ENCODE measurements at regions not wholly inside any gene's neighbourhood (a gene's known extent, or its start where the extent isn't known, plus 50 kb on each side); places are given as distances from the start of the nearest gene placed in this dataset.
"Not testable (repeated sequence)": the region's sequence is repeated elsewhere in the genome, so short reads cannot be mapped to it uniquely, and the experiment has no call there.

- H3K79me2 ChIP-seq (ENCODE audit: insufficient read depth, low read length); H3K4me1 Mint-ChIP-seq; H3K36me3 Mint-ChIP-seq; H3K4me3 ChIP-seq (replicated peaks in 1 of 3; ENCODE audit: low read depth in 2 of 3, low read length in 3 of 3); H4K20me1 ChIP-seq (ENCODE audit: insufficient read depth, low read length); H3K36me3 ChIP-seq (replicated peaks in 1 of 2; ENCODE audit: control insufficient read depth in 1 of 2, insufficient read depth in 2 of 2, low read length in 2 of 2); H3K4me3 Mint-ChIP-seq; H3K27ac Mint-ChIP-seq; H3K27me3 ChIP-seq (ENCODE audit: control insufficient read depth in 2 of 2, insufficient read depth in 2 of 2, low read length in 2 of 2); H3K4me2 ChIP-seq (replicated peaks; ENCODE audit: extremely low read depth, low read length, poor library complexity, severe bottlenecking); intact Hi-C loops (cut with micrococcal nuclease); H3K9ac ChIP-seq (ENCODE audit: insufficient read depth, low read length, poor library complexity, severe bottlenecking); DNase-seq; H3K27ac ChIP-seq (ENCODE audit: low read depth in 1 of 2, low read length in 2 of 2); H3K27me3 Mint-ChIP-seq (ENCODE audit: low read depth in 3 of 3); H3K4me1 ChIP-seq (ENCODE audit: control insufficient read depth in 1 of 2, insufficient read depth in 2 of 2, low read length in 2 of 2); H2AFZ ChIP-seq (ENCODE audit: insufficient read depth, low read depth, low read length, poor library complexity, severe bottlenecking): not testable (repeated sequence)
- peaks cover 2 to 50% of the 10 kb centered on the region in 2 donors for H3K9me3 ChIP-seq (replicated peaks in 1 of 2; ENCODE audit: control insufficient read depth in 1 of 2, insufficient read depth in 1 of 2, low read length in 2 of 2)
- H3K9me3 Mint-ChIP-seq, result peaks cover 3 to 61% (median 43%) of the 10 kb centered on the region in 7 donors
- WGBS (ENCODE audit: insufficient coverage), result no CpG with 5 or more reads among the region's 1 CpG
Observed at GRCh38 chr2:90291934-90292333, 1600.5 kb downstream of the RPIA start.

- H3K4me1 ChIP-seq (ENCODE audit: control insufficient read depth in 1 of 2, insufficient read depth in 2 of 2, low read length in 2 of 2); H3K36me3 ChIP-seq (replicated peaks in 1 of 2; ENCODE audit: control insufficient read depth in 1 of 2, insufficient read depth in 2 of 2, low read length in 2 of 2); H3K27me3 Mint-ChIP-seq (ENCODE audit: low read depth in 3 of 3); H3K4me3 Mint-ChIP-seq; H3K79me2 ChIP-seq (ENCODE audit: insufficient read depth, low read length); H2AFZ ChIP-seq (ENCODE audit: insufficient read depth, low read depth, low read length, poor library complexity, severe bottlenecking); DNase-seq; H3K27ac ChIP-seq (ENCODE audit: low read depth in 1 of 2, low read length in 2 of 2); H3K9ac ChIP-seq (ENCODE audit: insufficient read depth, low read length, poor library complexity, severe bottlenecking); H3K36me3 Mint-ChIP-seq; H3K27ac Mint-ChIP-seq; H3K4me3 ChIP-seq (replicated peaks in 1 of 3; ENCODE audit: low read depth in 2 of 3, low read length in 3 of 3); intact Hi-C loops (cut with micrococcal nuclease); H3K27me3 ChIP-seq (ENCODE audit: control insufficient read depth in 2 of 2, insufficient read depth in 2 of 2, low read length in 2 of 2); H3K4me1 Mint-ChIP-seq; H3K4me2 ChIP-seq (replicated peaks; ENCODE audit: extremely low read depth, low read length, poor library complexity, severe bottlenecking); H4K20me1 ChIP-seq (ENCODE audit: insufficient read depth, low read length): not testable (repeated sequence)
- 89% methylated on average over 3 of the region's 4 CpGs for WGBS (ENCODE audit: insufficient coverage)
- peaks cover 3 to 61% (median 43%) of the 10 kb centered on the region in 7 donors for H3K9me3 Mint-ChIP-seq
- peaks cover 2 to 50% of the 10 kb centered on the region in 2 donors for H3K9me3 ChIP-seq (replicated peaks in 1 of 2; ENCODE audit: control insufficient read depth in 1 of 2, insufficient read depth in 1 of 2, low read length in 2 of 2)
Observed at GRCh38 chr2:90292451-90292850, 1601.0 kb downstream of the RPIA start.

- peaks cover 3 to 65% (median 43%) of the 10 kb centered on the region in 7 donors for H3K9me3 Mint-ChIP-seq
- H3K9ac ChIP-seq (ENCODE audit: insufficient read depth, low read length, poor library complexity, severe bottlenecking); H3K4me1 ChIP-seq (ENCODE audit: control insufficient read depth in 1 of 2, insufficient read depth in 2 of 2, low read length in 2 of 2); H3K36me3 Mint-ChIP-seq; H3K27ac Mint-ChIP-seq; H3K36me3 ChIP-seq (replicated peaks in 1 of 2; ENCODE audit: control insufficient read depth in 1 of 2, insufficient read depth in 2 of 2, low read length in 2 of 2); H2AFZ ChIP-seq (ENCODE audit: insufficient read depth, low read depth, low read length, poor library complexity, severe bottlenecking); H3K79me2 ChIP-seq (ENCODE audit: insufficient read depth, low read length); H3K27ac ChIP-seq (ENCODE audit: low read depth in 1 of 2, low read length in 2 of 2); H3K4me1 Mint-ChIP-seq; H4K20me1 ChIP-seq (ENCODE audit: insufficient read depth, low read length); H3K27me3 Mint-ChIP-seq (ENCODE audit: low read depth in 3 of 3); H3K4me3 ChIP-seq (replicated peaks in 1 of 3; ENCODE audit: low read depth in 2 of 3, low read length in 3 of 3); H3K4me3 Mint-ChIP-seq; intact Hi-C loops (cut with micrococcal nuclease); DNase-seq; H3K4me2 ChIP-seq (replicated peaks; ENCODE audit: extremely low read depth, low read length, poor library complexity, severe bottlenecking); H3K27me3 ChIP-seq (ENCODE audit: control insufficient read depth in 2 of 2, insufficient read depth in 2 of 2, low read length in 2 of 2): not testable (repeated sequence)
- peaks cover 2 to 53% of the 10 kb centered on the region in 2 donors for H3K9me3 ChIP-seq (replicated peaks in 1 of 2; ENCODE audit: control insufficient read depth in 1 of 2, insufficient read depth in 1 of 2, low read length in 2 of 2)
- no CpG with 5 or more reads among the region's 6 CpGs for WGBS (ENCODE audit: insufficient coverage)
Observed at GRCh38 chr2:90293224-90293623, 1601.8 kb downstream of the RPIA start.

GRCh38 chr2:90293806-90294205, 1602.3 kb downstream of the RPIA start:
- H3K27ac Mint-ChIP-seq, result not testable (repeated sequence)
- peaks cover 3 to 62% (median 43%) of the 10 kb centered on the region in 7 donors for H3K9me3 Mint-ChIP-seq
- 97% methylated on average over 3 of the region's 9 CpGs for WGBS (ENCODE audit: insufficient coverage)

More at GRCh38 chr2:90293806-90294205, 1602.3 kb downstream of the RPIA start:
- H3K4me2 ChIP-seq (replicated peaks; ENCODE audit: extremely low read depth, low read length, poor library complexity, severe bottlenecking); H3K4me1 Mint-ChIP-seq; H3K4me1 ChIP-seq (ENCODE audit: control insufficient read depth in 1 of 2, insufficient read depth in 2 of 2, low read length in 2 of 2); H3K9ac ChIP-seq (ENCODE audit: insufficient read depth, low read length, poor library complexity, severe bottlenecking); DNase-seq; H3K36me3 ChIP-seq (replicated peaks in 1 of 2; ENCODE audit: control insufficient read depth in 1 of 2, insufficient read depth in 2 of 2, low read length in 2 of 2); intact Hi-C loops (cut with micrococcal nuclease); H3K27me3 ChIP-seq (ENCODE audit: control insufficient read depth in 2 of 2, insufficient read depth in 2 of 2, low read length in 2 of 2); H2AFZ ChIP-seq (ENCODE audit: insufficient read depth, low read depth, low read length, poor library complexity, severe bottlenecking); H3K79me2 ChIP-seq (ENCODE audit: insufficient read depth, low read length); H3K27ac ChIP-seq (ENCODE audit: low read depth in 1 of 2, low read length in 2 of 2); H3K27me3 Mint-ChIP-seq (ENCODE audit: low read depth in 3 of 3); H4K20me1 ChIP-seq (ENCODE audit: insufficient read depth, low read length); H3K36me3 Mint-ChIP-seq; H3K4me3 ChIP-seq (replicated peaks in 1 of 3; ENCODE audit: low read depth in 2 of 3, low read length in 3 of 3); H3K4me3 Mint-ChIP-seq: not testable (repeated sequence)
- peaks cover 2 to 50% of the 10 kb centered on the region in 2 donors for H3K9me3 ChIP-seq (replicated peaks in 1 of 2; ENCODE audit: control insufficient read depth in 1 of 2, insufficient read depth in 1 of 2, low read length in 2 of 2)

Data from CD14-positive monocyte (primary cell).